ENCODE measurements at regions not wholly inside any gene's neighbourhood (a gene's known extent, or its start where the extent isn't known, plus 50 kb on each side); places are given as distances from the start of the nearest gene placed in this dataset.
A peak's percentile ranks its signal among the peaks of the same experiment; 100 is the strongest.

DNA sequence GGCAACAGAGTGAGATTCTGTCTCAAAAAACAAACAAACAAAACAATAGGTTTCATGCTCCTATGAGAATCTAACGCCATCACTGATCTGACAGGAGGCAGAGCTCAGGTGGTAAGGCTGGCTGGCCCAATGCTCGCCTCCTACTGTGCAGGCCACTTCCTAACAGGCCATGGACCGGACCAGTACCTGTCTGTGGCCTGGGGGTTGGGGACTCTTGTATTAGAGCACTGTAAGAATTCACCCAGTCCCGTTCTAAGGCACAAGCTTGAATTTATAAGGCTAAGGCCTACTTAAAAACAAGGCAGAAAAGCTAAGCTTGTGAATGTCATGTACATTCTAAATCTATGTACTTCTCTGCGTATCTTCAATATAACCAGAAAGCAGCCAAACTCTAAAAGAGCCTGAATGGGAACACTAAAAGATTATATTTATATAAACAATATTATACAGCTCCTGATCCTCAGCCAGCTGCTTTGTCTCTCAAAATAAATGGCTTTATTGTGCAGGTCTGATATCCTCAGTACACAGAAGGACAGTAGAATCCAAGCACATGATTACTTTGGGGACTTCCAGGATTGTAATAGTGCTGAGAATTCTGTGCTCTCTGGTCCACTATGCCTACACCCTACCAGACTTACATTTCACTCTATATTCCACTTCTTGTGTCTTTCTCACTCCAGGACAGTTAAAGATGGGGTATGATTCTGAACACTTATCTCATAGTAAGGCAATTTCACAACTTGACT, 64.5 kb upstream of the DST start:
- no peak overlapping the region for H3K4me3 ChIP-seq (ENCODE audit: low read depth, low read length, poor library complexity, severe bottlenecking)
- H3K9me3 ChIP-seq (ENCODE audit: low read depth, low read length, poor library complexity, severe bottlenecking) = no peaks in the 10 kb centered on the region
- intact Hi-C loops (cut with micrococcal nuclease; ENCODE audit: unreplicated experiment) = no loop called here
- DNase-seq (ENCODE audit: low spot score) = no peak
- TF ChIP-seq, protein P1, sequence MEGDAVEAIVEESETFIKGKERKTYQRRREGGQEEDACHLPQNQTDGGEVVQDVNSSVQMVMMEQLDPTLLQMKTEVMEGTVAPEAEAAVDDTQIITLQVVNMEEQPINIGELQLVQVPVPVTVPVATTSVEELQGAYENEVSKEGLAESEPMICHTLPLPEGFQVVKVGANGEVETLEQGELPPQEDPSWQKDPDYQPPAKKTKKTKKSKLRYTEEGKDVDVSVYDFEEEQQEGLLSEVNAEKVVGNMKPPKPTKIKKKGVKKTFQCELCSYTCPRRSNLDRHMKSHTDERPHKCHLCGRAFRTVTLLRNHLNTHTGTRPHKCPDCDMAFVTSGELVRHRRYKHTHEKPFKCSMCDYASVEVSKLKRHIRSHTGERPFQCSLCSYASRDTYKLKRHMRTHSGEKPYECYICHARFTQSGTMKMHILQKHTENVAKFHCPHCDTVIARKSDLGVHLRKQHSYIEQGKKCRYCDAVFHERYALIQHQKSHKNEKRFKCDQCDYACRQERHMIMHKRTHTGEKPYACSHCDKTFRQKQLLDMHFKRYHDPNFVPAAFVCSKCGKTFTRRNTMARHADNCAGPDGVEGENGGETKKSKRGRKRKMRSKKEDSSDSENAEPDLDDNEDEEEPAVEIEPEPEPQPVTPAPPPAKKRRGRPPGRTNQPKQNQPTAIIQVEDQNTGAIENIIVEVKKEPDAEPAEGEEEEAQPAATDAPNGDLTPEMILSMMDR (conservative IDR thresholded peaks at IDR 0.05; ENCODE audit: low read depth, low read length) = no peak
- TF ChIP-seq EZH2 (IDR thresholded peaks at IDR 0.05; ENCODE audit: borderline replicate concordance, low read depth, low read length, poor library complexity, severe bottlenecking) = no peak
- no peaks in the 10 kb centered on the region for H3K36me3 ChIP-seq (ENCODE audit: insufficient read depth, low read length, poor library complexity, severe bottlenecking)
- ChIA-PET POLR2A (ENCODE audit: low non-redundant PET) (interaction anchor here (0.5 kb wide), 1 partner anchor 44 kb away, joined by 4 read pairs; no protein-coding TSS in a partner anchor), CTCF (no interaction called here)
- H3K4me1 ChIP-seq (ENCODE audit: insufficient read depth, low read length, poor library complexity, severe bottlenecking) = no peaks in the 10 kb centered on the region
- no peak overlapping the region for H3K27ac ChIP-seq (ENCODE audit: low read depth, low read length, poor library complexity, severe bottlenecking)
- no TSS peak for BruUV-seq (replicated peaks)
- H3K27me3 ChIP-seq (replicated peaks; ENCODE audit: insufficient read depth, low read depth, low read length, poor library complexity) = no peaks in the 10 kb centered on the region

DNA sequence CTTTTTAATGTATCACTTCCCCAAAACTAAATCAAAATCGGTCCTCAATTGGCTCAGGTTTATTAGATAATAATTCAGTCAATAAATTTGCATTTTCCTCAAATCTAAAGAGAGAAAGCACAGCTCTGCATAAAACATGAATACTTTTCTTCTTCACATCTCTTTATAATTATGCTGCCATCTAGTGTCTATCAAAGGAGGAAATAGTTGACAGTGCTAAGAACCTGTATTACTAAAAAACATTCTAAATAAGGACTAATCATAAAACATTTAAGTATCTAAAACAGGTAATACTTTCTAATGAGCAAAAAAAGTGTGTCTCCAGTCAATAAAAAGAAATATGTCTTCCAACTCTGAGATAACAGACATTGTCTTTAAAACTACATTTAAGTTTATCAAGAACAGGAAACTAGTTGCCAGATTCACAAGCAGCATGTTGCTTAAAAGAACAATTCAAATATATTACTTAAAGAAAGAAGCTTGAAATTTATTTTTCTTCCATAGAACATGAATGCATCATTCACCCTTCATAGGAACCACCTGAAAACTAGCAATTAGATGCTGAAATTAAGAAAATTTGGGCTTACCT, 56.5 kb upstream of the DST start:
- Histone ChIP-seq H3K4me3 (ENCODE audit: low read depth, low read length, poor library complexity, severe bottlenecking) (no peak overlapping the region), H3K27ac (ENCODE audit: low read depth, low read length, poor library complexity, severe bottlenecking) (no peak overlapping the region), H3K36me3 (ENCODE audit: insufficient read depth, low read length, poor library complexity, severe bottlenecking) (no peaks in the 10 kb centered on the region), H3K4me1 (ENCODE audit: insufficient read depth, low read length, poor library complexity, severe bottlenecking) (no peaks in the 10 kb centered on the region), H3K9me3 (ENCODE audit: low read depth, low read length, poor library complexity, severe bottlenecking) (no peaks in the 10 kb centered on the region), H3K27me3 (replicated peaks; ENCODE audit: insufficient read depth, low read depth, low read length, poor library complexity) (no peaks in the 10 kb centered on the region)
- no TSS peak for BruUV-seq (replicated peaks)
- CTCF ChIA-PET = interaction anchor here (1.0 to 1.1 kb wide), 2 partner anchors 55 to 153 kb away, joined by 3 to 5 read pairs; no protein-coding TSS in a partner anchor
- TF ChIP-seq, protein P1 (conservative IDR thresholded peaks at IDR 0.05; ENCODE audit: low read depth, low read length) = peak; percentile 74
- no peak for TF ChIP-seq EZH2 (IDR thresholded peaks at IDR 0.05; ENCODE audit: borderline replicate concordance, low read depth, low read length, poor library complexity, severe bottlenecking)
- DNase-seq (ENCODE audit: low spot score) = peak; percentile 60
- POLR2A ChIA-PET (ENCODE audit: low non-redundant PET) = no interaction called here
- intact Hi-C loops (cut with micrococcal nuclease; ENCODE audit: unreplicated experiment) = loop anchor here (1.0 to 5.0 kb wide), 2 partner anchors 61 to 342 kb away; no protein-coding TSS in a partner anchor

- no TSS peak for BruUV-seq (replicated peaks)
- TF ChIP-seq, protein P1 (conservative IDR thresholded peaks at IDR 0.05; ENCODE audit: low read depth, low read length) = no peak
- no peak for TF ChIP-seq EZH2 (IDR thresholded peaks at IDR 0.05; ENCODE audit: borderline replicate concordance, low read depth, low read length, poor library complexity, severe bottlenecking)
- H3K27me3 ChIP-seq (replicated peaks; ENCODE audit: insufficient read depth, low read depth, low read length, poor library complexity) = no peaks in the 10 kb centered on the region
- no peak overlapping the region for H3K4me3 ChIP-seq (ENCODE audit: low read depth, low read length, poor library complexity, severe bottlenecking)
- no peak for DNase-seq (ENCODE audit: low spot score)
- intact Hi-C loops (cut with micrococcal nuclease; ENCODE audit: unreplicated experiment) = loop anchor here (5.0 kb wide), 1 partner anchor 338 kb away; no protein-coding TSS in a partner anchor
- peaks cover 25% of the 10 kb centered on the region for H3K4me1 ChIP-seq (ENCODE audit: insufficient read depth, low read length, poor library complexity, severe bottlenecking)
- no peaks in the 10 kb centered on the region for H3K9me3 ChIP-seq (ENCODE audit: low read depth, low read length, poor library complexity, severe bottlenecking)
- no peaks in the 10 kb centered on the region for H3K36me3 ChIP-seq (ENCODE audit: insufficient read depth, low read length, poor library complexity, severe bottlenecking)
- ChIA-PET POLR2A (ENCODE audit: low non-redundant PET) (no interaction called here), CTCF (no interaction called here)
- H3K27ac ChIP-seq (ENCODE audit: low read depth, low read length, poor library complexity, severe bottlenecking) = no peak overlapping the region
Measured at GRCh38 chr6:56695702-56696101, 53.0 kb upstream of the DST start.
